HCT116 (cell line): ENCODE measurements at regions not wholly inside any gene's neighbourhood (a gene's known extent, or its start where the extent isn't known, plus 50 kb on each side); places are given as distances from the start of the nearest gene placed in this dataset.

Source experiments
- ATAC-seq: fragments of 200-7000 bp; cut with Tn5 transposase; 2 replicates; pipeline ENCODE4 v1.9.1; 2020; ENCODE audit warnings: mild to moderate bottlenecking, moderate library complexity
- BruUV-seq: library from RNA; stranded (reverse); fragments of 400-500 nt; replicated peaks from 2 replicates; lab custom pipeline; 2021; lab: Mats Ljungman, UMichigan
- CTCF ChIA-PET: fragments of 300-600 bp; sonication (Branson Sonifier 250); formaldehyde crosslinking; loops from one replicate; lab custom pipeline; 2021; ENCODE audit warnings: antibody characterized with exemption; lab: Charles Lee
- POLR2A ChIA-PET: fragments of 300-600, 350-600 bp; sonication (Branson Sonifier 250); formaldehyde crosslinking; loops from one replicate; lab custom pipeline; 2021; ENCODE audit warnings: antibody characterized with exemption; lab: Charles Lee
- RAD21 ChIA-PET, 2 experiments: fragments of 300-600 bp; sonication (Branson Sonifier 250); formaldehyde crosslinking; loops; one replicate each; lab custom pipeline; 2023; ENCODE audit warnings: low total read pairs in 2 of 2; ENCODE audit not compliant: uncharacterized antibody in 2 of 2, unreplicated experiment in 2 of 2, low non-redundant PET in 1 of 2; lab: Charles Lee
- DNase-seq: peaks from one replicate; pipeline ENCODE4 v3.0.0-alpha.2; 2010; ENCODE audit warnings: low read depth, low spot score
- H2AFZ ChIP-seq: fragments of 200-600 bp; shearing (Covaris generic), sonication (generic); 2 replicates; pipeline ENCODE4 v1.6.1; 2017; ENCODE audit warnings: low read depth, mixed run types, mixed read lengths, antibody characterized with exemption, low read length; ENCODE audit not compliant: poor library complexity, severe bottlenecking
- H3K27ac ChIP-seq: 2 replicates; pipeline ENCODE4 v1.5.1; 2012; ENCODE audit warnings: low read depth, low read length
- H3K27me3 ChIP-seq: fragments of 200-600 bp; sonication (generic); 2 replicates; pipeline ENCODE4 v1.6.1; 2016; ENCODE audit warnings: mixed run types, low read length, mixed read lengths; ENCODE audit not compliant: insufficient read depth
- H3K36me3 ChIP-seq, 2 experiments: fragments of 200-500 bp in 1 of 2; fragments of 200-600 bp in 1 of 2; sonication (Bioruptor generic) in 1 of 2; sonication (generic) in 1 of 2; 2 replicates each; pipeline versions ENCODE4 v1.5.1 to v1.6.1; 2014 to 2016; ENCODE audit warnings: low read length in 2 of 2, inconsistent platforms in 1 of 2, mixed read lengths in 1 of 2, mixed run types in 1 of 2; ENCODE audit not compliant: insufficient read depth in 2 of 2, control insufficient read depth in 1 of 2
- H3K4me1 ChIP-seq, 2 experiments: fragments of 200-600 bp in 1 of 2; sonication (generic) in 1 of 2; 2 replicates each; pipeline versions ENCODE4 v1.5.1 to v1.6.1; 2012 to 2017; ENCODE audit warnings: low read length in 2 of 2, inconsistent platforms in 1 of 2, mild to moderate bottlenecking in 1 of 2, mixed read lengths in 1 of 2, mixed run types in 1 of 2, moderate library complexity in 1 of 2; ENCODE audit not compliant: insufficient read depth in 2 of 2, control insufficient read depth in 1 of 2
- H3K4me2 ChIP-seq: fragments of 200-600 bp; sonication (generic); 2 replicates; pipeline ENCODE4 v1.6.1; 2017; ENCODE audit warnings: mixed run types, low read length, mixed read lengths
- H3K4me3 ChIP-seq, 2 experiments: fragments of 200-600 bp in 1 of 2; sonication (generic) in 1 of 2; replicated peaks in 1 of 2; 2 replicates each; pipeline ENCODE4 v1.5.1; 2011 to 2016; ENCODE audit warnings: low read length in 2 of 2, control low read depth in 1 of 2, low read depth in 1 of 2, mild to moderate bottlenecking in 1 of 2, mixed read lengths in 1 of 2, mixed run types in 1 of 2
- H3K79me2 ChIP-seq: fragments of 200-600 bp; sonication (generic); 2 replicates; pipeline ENCODE4 v1.6.1; 2017; ENCODE audit warnings: mild to moderate bottlenecking, mixed run types, low read length, moderate library complexity, mixed read lengths; ENCODE audit not compliant: insufficient read depth
- H3K9ac ChIP-seq: fragments of 200-600 bp; sonication (generic); 2 replicates; pipeline ENCODE4 v1.6.1; 2016; ENCODE audit warnings: low read length, mixed read lengths
- H3K9me2 ChIP-seq: fragments of 200-600 bp; sonication (generic), shearing (Covaris generic); 2 replicates; pipeline ENCODE4 v1.6.1; 2017; ENCODE audit warnings: mixed run types, mild to moderate bottlenecking, moderate library complexity; ENCODE audit not compliant: insufficient read depth
- H3K9me3 ChIP-seq, 2 experiments: fragments of 200-500 bp in 1 of 2; fragments of 200-600 bp in 1 of 2; sonication (Bioruptor generic) in 1 of 2; sonication (generic) in 1 of 2; 2 replicates each; pipeline ENCODE4 v1.6.1; 2014 to 2017; ENCODE audit warnings: low read length in 2 of 2, mixed read lengths in 2 of 2, inconsistent platforms in 1 of 2, low read depth in 1 of 2, mild to moderate bottlenecking in 1 of 2, mixed run types in 1 of 2, moderate library complexity in 1 of 2; ENCODE audit not compliant: control insufficient read depth in 1 of 2, insufficient read depth in 1 of 2
- H4K20me1 ChIP-seq: fragments of 200-600 bp; sonication (generic), shearing (Covaris generic); 2 replicates; pipeline ENCODE4 v1.6.1; 2017; ENCODE audit warnings: mixed run types, mild to moderate bottlenecking, moderate library complexity; ENCODE audit not compliant: insufficient read depth
- CBX3 ChIP-seq: IDR thresholded peaks from 2 replicates; pipeline ENCODE4 v1.6.1; 2012; ENCODE audit warnings: low read depth
- CEBPB ChIP-seq: IDR thresholded peaks from 2 replicates; pipeline ENCODE4 v1.6.1; 2012; ENCODE audit warnings: low read depth
- EGR1 ChIP-seq: IDR thresholded peaks from 2 replicates; pipeline ENCODE4 v1.6.1; 2012; ENCODE audit warnings: low read depth
- EZH2phosphoT487 ChIP-seq: fragments of 200-600 bp; IDR thresholded peaks from 2 replicates; pipeline ENCODE4 v1.6.1; 2018; ENCODE audit warnings: antibody characterized with exemption, borderline replicate concordance
- MAX ChIP-seq: IDR thresholded peaks from 2 replicates; pipeline ENCODE4 v1.6.1; 2012
- POLR2A ChIP-seq: IDR thresholded peaks from 2 replicates; pipeline ENCODE4 v1.7.0; 2011; ENCODE audit warnings: borderline replicate concordance; ENCODE audit not compliant: insufficient read depth, insufficient read length; ENCODE audit errors: extremely low read depth
- POLR2AphosphoS5 ChIP-seq: IDR thresholded peaks from 2 replicates; pipeline ENCODE4 v1.6.1; 2011; ENCODE audit warnings: mild to moderate bottlenecking, low read depth, low read length, moderate library complexity
- RAD21 ChIP-seq: IDR thresholded peaks from 2 replicates; pipeline ENCODE4 v1.6.1; 2012; ENCODE audit warnings: low read depth, mild to moderate bottlenecking
- SP1 ChIP-seq: IDR thresholded peaks from 2 replicates; pipeline ENCODE4 v1.6.1; 2012; ENCODE audit warnings: low read depth
- TCF7L2 ChIP-seq: IDR thresholded peaks from 2 replicates; pipeline ENCODE4 v1.7.0; 2011; ENCODE audit warnings: borderline replicate concordance, inconsistent platforms; ENCODE audit not compliant: insufficient read depth, insufficient read length; ENCODE audit errors: extremely low read depth
- YY1 ChIP-seq: IDR thresholded peaks from 2 replicates; pipeline ENCODE4 v1.6.1; 2011; ENCODE audit warnings: low read length, low read depth, moderate library complexity, mild to moderate bottlenecking; ENCODE audit not compliant: insufficient replicate concordance; ENCODE audit errors: extremely low read depth
- ZBTB33 ChIP-seq: IDR thresholded peaks from 2 replicates; pipeline ENCODE4 v1.6.1; 2011; ENCODE audit warnings: mild to moderate bottlenecking, low read length, moderate library complexity; ENCODE audit not compliant: insufficient replicate concordance; ENCODE audit errors: extremely low read depth
- ZFX ChIP-seq: fragments of 450-650 bp; IDR thresholded peaks from 2 replicates; pipeline ENCODE4 v1.6.1; 2017
- ZNF274 ChIP-seq: fragments of 200-500 bp; sonication (Bioruptor generic); IDR thresholded peaks from 2 replicates; pipeline ENCODE4 v1.6.1; 2014; ENCODE audit warnings: mild to moderate bottlenecking, low read depth, low read length, inconsistent platforms
- intact Hi-C: fragments of 100-400 bp; cut with micrococcal nuclease; formaldehyde crosslinking; loops from 2 replicates; pipeline ENCODE4 v1.10.0; 2022

- POLR2A ChIA-PET, result no interaction called here
- Histone ChIP-seq H3K4me1 (no peaks in the 10 kb centered on the region), H3K27me3 (peaks cover 6% of the 10 kb centered on the region; the same call in 1 of the 2 replicates), H3K4me3 (no peak overlapping the region), H3K36me3 (no peaks in the 10 kb centered on the region), H3K9me2 (no peaks in the 10 kb centered on the region), H3K9me3 (no peaks in the 10 kb centered on the region), H3K9ac (no peak overlapping the region), H3K27ac (no peak overlapping the region), H2AFZ (no peak overlapping the region), H3K79me2 (no peaks in the 10 kb centered on the region), H3K4me2 (no peak overlapping the region), H4K20me1 (no peaks in the 10 kb centered on the region)
- intact Hi-C loops, result no loop called here
- ATAC-seq, result no peak
- DNase-seq, result no peak
- CTCF ChIA-PET, result no interaction called here
- TF ChIP-seq CBX3, result no peak
- no peak for TF ChIP-seq MAX
- TF ChIP-seq EZH2phosphoT487, result no peak
- TF ChIP-seq SP1, result no peak
- TF ChIP-seq ZFX, result no peak
- TF ChIP-seq TCF7L2, result no peak
- TF ChIP-seq ZNF274, result no peak
- RAD21 ChIA-PET, result no interaction called here
- BruUV-seq, result no TSS peak
These were observed 60.9 kb upstream of the SALL3 start for GRCh38 chr18:78918707-78919106.

GRCh38 chr18:78919956-78920355, 59.7 kb upstream of the SALL3 start:
- no peak for TF ChIP-seq MAX
- no peak for TF ChIP-seq CBX3
- no peak for TF ChIP-seq POLR2A
- no peak for TF ChIP-seq EZH2phosphoT487
- no peak for TF ChIP-seq ZBTB33
- TF ChIP-seq CEBPB, result no peak
- no peak for TF ChIP-seq EGR1
- no peak for TF ChIP-seq SP1
- TF ChIP-seq YY1, result no peak
- TF ChIP-seq RAD21, result no peak
- TF ChIP-seq POLR2AphosphoS5, result no peak
- TF ChIP-seq, all 23 proteins: peak for 0
- H3K27me3 ChIP-seq, result peaks cover 6% of the 10 kb centered on the region; the same call in 1 of the 2 replicates
- no peak overlapping the region for H3K4me2 ChIP-seq
- RAD21 ChIA-PET, result no interaction called here
- H3K4me1 ChIP-seq, result no peaks in the 10 kb centered on the region
- CTCF ChIA-PET, result no interaction called here
- ATAC-seq, result no peak
- no peaks in the 10 kb centered on the region for H3K36me3 ChIP-seq
- POLR2A ChIA-PET, result no interaction called here
- no peaks in the 10 kb centered on the region for H4K20me1 ChIP-seq
- no TSS peak for BruUV-seq
- intact Hi-C loops, result no loop called here
- H2AFZ ChIP-seq, result no peak overlapping the region
- no peaks in the 10 kb centered on the region for H3K79me2 ChIP-seq
- H3K9ac ChIP-seq, result no peak overlapping the region
- no peak overlapping the region for H3K4me3 ChIP-seq
- no peak overlapping the region for H3K27ac ChIP-seq
- no peaks in the 10 kb centered on the region for H3K9me2 ChIP-seq
- no peaks in the 10 kb centered on the region for H3K9me3 ChIP-seq
- no peak for DNase-seq
